IMR-90 (cell line): ENCODE measurements at regions not wholly inside any gene's neighbourhood (a gene's known extent, or its start where the extent isn't known, plus 50 kb on each side); places are given as distances from the start of the nearest gene placed in this dataset.

Source experiments
- FOS ChIP-seq: fragments of 150-350 bp; IDR thresholded peaks from 2 replicates; pipeline ENCODE4 v1.6.1; 2016; ENCODE audit warnings: low read depth, low read length
- MAFK ChIP-seq: IDR thresholded peaks from 2 replicates; pipeline ENCODE4 v1.6.1; 2012; ENCODE audit warnings: low read depth, low read length, improper control_type of control experiment
- NFE2L2 ChIP-seq: fragments of 150-350 bp; IDR thresholded peaks from 2 replicates; pipeline ENCODE4 v1.6.1; 2016; ENCODE audit warnings: low read depth, mild to moderate bottlenecking, low read length
- POLR2A ChIP-seq: IDR thresholded peaks from 2 replicates; pipeline ENCODE4 v1.6.1; 2012; ENCODE audit warnings: mild to moderate bottlenecking, low read depth, low read length
- TF ChIP-seq, protein P1 (sequence below): conservative IDR thresholded peaks from 2 replicates; pipeline ENCODE4 v1.5.1; 2012; ENCODE audit warnings: mild to moderate bottlenecking, low read depth, low read length, improper control_type of control experiment

DNA sequence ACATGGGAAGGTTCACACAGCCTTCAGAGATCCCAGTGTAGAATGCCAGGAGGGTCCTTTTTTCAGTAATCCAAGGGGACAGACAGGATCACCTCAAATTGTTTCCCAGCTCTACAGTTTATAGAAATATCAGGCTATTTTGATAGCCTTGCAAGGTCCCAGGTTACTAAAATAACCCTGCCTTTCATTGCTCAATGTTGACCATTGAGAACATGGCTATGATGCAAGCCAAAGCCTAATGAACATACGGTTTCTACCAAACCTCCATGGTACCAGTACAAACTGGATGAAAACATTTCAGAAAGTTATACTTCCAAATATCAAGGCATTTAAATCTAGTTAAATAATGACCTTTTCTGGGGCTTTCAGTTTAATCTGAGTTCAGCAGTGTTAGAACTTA, 151.5 kb downstream of the PLS3 start:
- TF ChIP-seq FOS (no peak), NFE2L2 (no peak), POLR2A (no peak), MAFK (no peak)
- TF ChIP-seq, protein P1, sequence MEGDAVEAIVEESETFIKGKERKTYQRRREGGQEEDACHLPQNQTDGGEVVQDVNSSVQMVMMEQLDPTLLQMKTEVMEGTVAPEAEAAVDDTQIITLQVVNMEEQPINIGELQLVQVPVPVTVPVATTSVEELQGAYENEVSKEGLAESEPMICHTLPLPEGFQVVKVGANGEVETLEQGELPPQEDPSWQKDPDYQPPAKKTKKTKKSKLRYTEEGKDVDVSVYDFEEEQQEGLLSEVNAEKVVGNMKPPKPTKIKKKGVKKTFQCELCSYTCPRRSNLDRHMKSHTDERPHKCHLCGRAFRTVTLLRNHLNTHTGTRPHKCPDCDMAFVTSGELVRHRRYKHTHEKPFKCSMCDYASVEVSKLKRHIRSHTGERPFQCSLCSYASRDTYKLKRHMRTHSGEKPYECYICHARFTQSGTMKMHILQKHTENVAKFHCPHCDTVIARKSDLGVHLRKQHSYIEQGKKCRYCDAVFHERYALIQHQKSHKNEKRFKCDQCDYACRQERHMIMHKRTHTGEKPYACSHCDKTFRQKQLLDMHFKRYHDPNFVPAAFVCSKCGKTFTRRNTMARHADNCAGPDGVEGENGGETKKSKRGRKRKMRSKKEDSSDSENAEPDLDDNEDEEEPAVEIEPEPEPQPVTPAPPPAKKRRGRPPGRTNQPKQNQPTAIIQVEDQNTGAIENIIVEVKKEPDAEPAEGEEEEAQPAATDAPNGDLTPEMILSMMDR: no peak
